GM12878 (cell line): ENCODE measurements at regions not wholly inside any gene's neighbourhood (a gene's known extent, or its start where the extent isn't known, plus 50 kb on each side); places are given as distances from the start of the nearest gene placed in this dataset.

ENCODE experiments used
- ATAC-seq: fragments of 200-7000 bp; cut with Tn5 transposase; 3 replicates; pipeline ENCODE4 v1.9.1; 2020; ENCODE audit warnings: mild to moderate bottlenecking, moderate library complexity
- BruUV-seq: library from RNA; stranded (reverse); fragments of 400-500 nt; replicated peaks from 2 replicates; lab custom pipeline; 2021; lab: Mats Ljungman, UMichigan
- CTCF ChIA-PET: fragments of 300-600 bp; sonication (Branson Sonifier 250); formaldehyde crosslinking; extraction: SDS; loops from one replicate; lab custom pipeline; 2021; ENCODE audit warnings: inconsistent platforms; lab: Yijun Ruan, JAX
- POLR2A ChIA-PET: fragments of 350-600 bp; formaldehyde crosslinking; extraction: SDS; loops from one replicate; lab custom pipeline; 2021; ENCODE audit warnings: inconsistent platforms; lab: Charles Lee
- RAD21 ChIA-PET: fragments of 300-600 bp; sonication (Branson Sonifier 250); formaldehyde crosslinking; loops from one replicate; lab custom pipeline; 2023; ENCODE audit warnings: antibody characterized with exemption; ENCODE audit not compliant: unreplicated experiment; lab: Charles Lee
- SMC1A ChIA-PET: fragments of 300-600 bp; sonication (Branson Sonifier 250); formaldehyde crosslinking; loops from one replicate; lab custom pipeline; 2023; ENCODE audit not compliant: unreplicated experiment, uncharacterized antibody; lab: Charles Lee
- DNase-seq: peaks from one replicate; pipeline ENCODE4 v3.0.0-alpha.2; 2011; ENCODE audit warnings: low read depth, low spot score
- FAIRE-seq: peaks from 3 replicates; lab custom pipeline; 2011; peaks lifted over from hg19 to GRCh38; lab: Jason Lieb, UNC
- H2AFZ ChIP-seq: 2 replicates; pipeline ENCODE4 v1.6.0; 2011; ENCODE audit warnings: low read depth, low read length, control low read depth; ENCODE audit not compliant: control insufficient read depth
- H3K27ac ChIP-seq: 2 replicates; pipeline ENCODE4 v1.5.1; 2011; ENCODE audit warnings: control low read depth; ENCODE audit not compliant: control insufficient read depth, insufficient read depth
- H3K27me3 ChIP-seq, 2 experiments: replicated peaks in 1 of 2; 2 replicates each; pipeline versions ENCODE4 v1.6.0 to v1.6.1; 2011; ENCODE audit warnings: low read length in 1 of 2; ENCODE audit not compliant: control insufficient read depth in 2 of 2, insufficient read depth in 2 of 2
- H3K36me3 ChIP-seq, 2 experiments: 2 replicates each; pipeline ENCODE4 v1.5.1; 2011; ENCODE audit warnings: low read length in 1 of 2; ENCODE audit not compliant: control insufficient read depth in 2 of 2, insufficient read depth in 2 of 2
- H3K4me1 ChIP-seq: 2 replicates; pipeline ENCODE4 v1.6.1; 2011; ENCODE audit warnings: mild to moderate bottlenecking, low read length, moderate library complexity, mixed read lengths; ENCODE audit not compliant: control insufficient read depth, insufficient read depth
- H3K4me2 ChIP-seq: 2 replicates; pipeline ENCODE4 v1.6.0; 2011; ENCODE audit warnings: control low read depth; ENCODE audit not compliant: control insufficient read depth, insufficient read depth
- H3K4me3 ChIP-seq: fragments of 200-600 bp; sonication (generic); 2 replicates; pipeline ENCODE4 v1.5.1; 2016
- H3K79me2 ChIP-seq: 2 replicates; pipeline ENCODE4 v1.6.0; 2011; ENCODE audit warnings: low read length; ENCODE audit not compliant: control insufficient read depth, insufficient read depth
- H3K9ac ChIP-seq: 2 replicates; pipeline ENCODE4 v1.8.0; 2011; ENCODE audit warnings: low read length, control low read depth, mixed read lengths; ENCODE audit not compliant: control insufficient read depth, insufficient read depth
- H3K9me3 ChIP-seq: replicated peaks from 3 replicates; pipeline ENCODE4 v1.5.1; 2011; ENCODE audit warnings: mild to moderate bottlenecking, low read length; ENCODE audit not compliant: control insufficient read depth, insufficient read depth
- H4K20me1 ChIP-seq: 2 replicates; pipeline ENCODE4 v1.6.0; 2011; ENCODE audit not compliant: control insufficient read depth, insufficient read depth
- CBFB ChIP-seq: IDR thresholded peaks from 2 replicates; pipeline ENCODE4 v1.6.1; 2016; ENCODE audit warnings: antibody characterized with exemption, low read depth
- E2F8 ChIP-seq: fragments of 450-650 bp; IDR thresholded peaks from 2 replicates; pipeline ENCODE4 v1.6.1; 2018; ENCODE audit warnings: mild to moderate bottlenecking, low read depth, moderate library complexity; ENCODE audit not compliant: partially characterized antibody
- HDAC6 ChIP-seq: fragments of 200-600 bp; sonication (generic); IDR thresholded peaks from one replicate; pipeline ENCODE4 v1.8.0; 2017; ENCODE audit warnings: antibody characterized with exemption; ENCODE audit not compliant: unreplicated experiment
- JUNB ChIP-seq: IDR thresholded peaks from 2 replicates; pipeline ENCODE4 v1.6.1; 2016; ENCODE audit warnings: antibody characterized with exemption, mild to moderate bottlenecking
- KLF5 ChIP-seq: fragments of 450-650 bp; IDR thresholded peaks from 2 replicates; pipeline ENCODE4 v1.6.1; 2014; ENCODE audit warnings: mild to moderate bottlenecking; ENCODE audit not compliant: partially characterized antibody
- NRF1 ChIP-seq: conservative IDR thresholded peaks from 2 replicates; pipeline ENCODE4 v1.6.1; 2011; ENCODE audit warnings: mild to moderate bottlenecking, low read depth, low read length, improper control_type of control experiment
- REST ChIP-seq: IDR thresholded peaks from 2 replicates; pipeline ENCODE4 v1.6.1; 2012; ENCODE audit warnings: mild to moderate bottlenecking, low read depth, low read length
- SRF ChIP-seq, 2 experiments: IDR thresholded peaks; 2 replicates each; pipeline ENCODE4 v1.6.1; 2011; ENCODE audit warnings: low read depth in 2 of 2, low read length in 2 of 2, mild to moderate bottlenecking in 1 of 2, moderate library complexity in 1 of 2
- ZNF217 ChIP-seq: fragments of 450-650 bp; IDR thresholded peaks from 2 replicates; pipeline ENCODE4 v1.6.1; 2017; ENCODE audit warnings: antibody characterized with exemption, mild to moderate bottlenecking
- ZSCAN29 ChIP-seq: fragments of 450-650 bp; IDR thresholded peaks from 2 replicates; pipeline ENCODE4 v1.6.1; 2017; ENCODE audit warnings: mild to moderate bottlenecking, moderate library complexity
- WGBS: methylation state at CpG from one replicate; pipeline ENCODE4 v1.1.6; 2016; ENCODE audit warnings: low lambda C conversion rate; ENCODE audit not compliant: insufficient replicate concordance, insufficient coverage; ENCODE audit errors: missing lambda C conversion rate; 5-methylcytosine and 5-hydroxymethylcytosine counted together
- in situ Hi-C: fragments of 300-500 bp; cut with MboI; formaldehyde crosslinking; loops from 9 replicates; pipeline ENCODE4 v1.14.3; 2018; ENCODE audit warnings: mixed read lengths
- intact Hi-C: fragments of 100-400 bp; cut with micrococcal nuclease; formaldehyde crosslinking; loops from one replicate; pipeline ENCODE4 v1.14.2; 2022; ENCODE audit not compliant: unreplicated experiment

DNA sequence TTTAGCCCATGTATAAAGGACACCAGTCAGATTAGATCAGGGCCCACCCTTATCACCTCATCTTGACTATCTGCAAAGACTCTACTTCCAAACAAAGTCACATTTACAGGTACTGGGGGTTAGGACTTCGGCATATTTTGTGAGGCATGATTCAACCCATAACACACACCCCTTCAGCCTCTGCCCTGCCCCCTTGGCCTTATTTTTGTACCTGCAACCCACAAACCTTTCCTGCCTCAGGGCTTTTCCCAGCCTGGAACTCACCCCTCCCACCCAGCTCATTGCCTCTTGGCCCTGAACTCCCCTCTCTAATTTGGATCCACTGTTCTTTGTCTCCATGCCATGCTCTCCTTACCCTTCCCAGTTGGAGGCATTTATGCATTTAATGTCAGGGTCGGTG lies 1116.9 kb downstream of the TBC1D22A start:
- SMC1A ChIA-PET, result no interaction called here
- CTCF ChIA-PET, result no interaction called here
- 78% methylated on average over 2 of the region's 2 CpGs for WGBS

More for the DNA sequence above, 1116.9 kb downstream of the TBC1D22A start:
- in situ Hi-C loops (no loop called here), intact Hi-C loops (no loop called here)
- Histone ChIP-seq H3K4me1 (no peaks in the 10 kb centered on the region), H3K4me2 (no peak overlapping the region), H3K9ac (no peak overlapping the region), H3K36me3 (no peaks in the 10 kb centered on the region), H4K20me1 (no peaks in the 10 kb centered on the region)
- RAD21 ChIA-PET, result no interaction called here
- POLR2A ChIA-PET, result no interaction called here
- no peak for ATAC-seq
- TF ChIP-seq ZSCAN29 (no peak), HDAC6 (no peak), NRF1 (no peak), CBFB (no peak), REST (no peak), E2F8 (no peak), ZNF217 (no peak), SRF (IDR thresholded peaks at IDR 0.05; ENCODE audit: low read depth in 2 of 2, low read length in 2 of 2) (no peak), JUNB (no peak), KLF5 (no peak)
- TF ChIP-seq, all 136 proteins: peak for 0
- no peak overlapping the region for H2AFZ ChIP-seq
- H3K4me3 ChIP-seq, result no peak overlapping the region
- DNase-seq (no peak), FAIRE-seq (no peak)
- no peak overlapping the region for H3K27ac ChIP-seq
- BruUV-seq, result no TSS peak
- H3K9me3 ChIP-seq, result no peaks in the 10 kb centered on the region; the same call in 2 of the 3 replicates
- no peaks in the 10 kb centered on the region for H3K79me2 ChIP-seq
- H3K27me3 ChIP-seq, result no peaks in the 10 kb centered on the region
